Left ventricle myocardium inferior (tissue), 1 donor: ENCODE measurements at regions not wholly inside any gene's neighbourhood (a gene's known extent, or its start where the extent isn't known, plus 50 kb on each side); places are given as distances from the start of the nearest gene placed in this dataset.

ENCODE experiments used
- DNase-seq: peaks from one replicate; pipeline ENCODE4 v3.0.0-alpha.2; 2020
- H3K27ac ChIP-seq: fragments of 200-600 bp; replicated peaks from 2 replicates; pipeline ENCODE4 v1.8.0; 2021
- H3K27me3 ChIP-seq: fragments of 200-600 bp; 2 replicates; pipeline ENCODE4 v1.8.0; 2021; ENCODE audit warnings: low read depth
- H3K36me3 ChIP-seq: fragments of 200-600 bp; 2 replicates; pipeline ENCODE4 v1.8.0; 2021
- H3K4me1 ChIP-seq: fragments of 200-600 bp; 2 replicates; pipeline ENCODE4 v1.8.0; 2021
- H3K4me3 ChIP-seq: fragments of 200-600 bp; 2 replicates; pipeline ENCODE4 v1.8.0; 2021; ENCODE audit warnings: mild to moderate bottlenecking, moderate library complexity
- H3K9me3 ChIP-seq: fragments of 200-600 bp; replicated peaks from 2 replicates; pipeline ENCODE4 v1.8.0; 2021
- intact Hi-C: fragments of 100-400 bp; cut with micrococcal nuclease; formaldehyde crosslinking; loops from one replicate; pipeline ENCODE4 v1.11.0; 2022
- TF ChIP-seq, protein P1 (sequence below): fragments of 200-600 bp; IDR thresholded peaks from 2 replicates; pipeline ENCODE4 v1.8.0; 2021; ENCODE audit warnings: antibody characterized with exemption, mild to moderate bottlenecking, borderline replicate concordance
- donor health status: DM: no; HTN: yes; CAD: no; lungs with severe emphysema.

DNA sequence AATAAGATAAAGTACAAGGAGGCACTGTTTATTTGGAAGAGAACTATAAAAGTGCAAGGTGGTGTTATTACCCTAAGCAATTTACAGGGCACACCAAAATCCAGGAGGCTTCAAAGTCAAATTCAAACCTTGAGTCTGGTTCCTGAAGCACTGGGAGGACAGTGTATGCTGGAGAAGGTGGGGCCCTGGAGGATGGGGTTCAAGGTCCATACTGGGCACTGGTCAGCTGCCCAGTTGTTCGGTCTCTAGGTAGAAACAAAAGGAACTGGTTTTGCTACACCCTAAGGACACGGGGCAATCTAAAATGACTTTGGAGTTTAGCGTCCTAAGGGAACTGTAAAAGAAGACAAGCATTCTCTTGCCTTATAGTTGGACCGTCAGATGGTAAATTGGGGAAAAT lies 78.4 kb upstream of the ELMO1 start:
- Histone ChIP-seq H3K9me3 (no peaks in the 10 kb centered on the region), H3K36me3 (no peaks in the 10 kb centered on the region), H3K4me1 (no peaks in the 10 kb centered on the region), H3K4me3 (no peak overlapping the region), H3K27ac (no peak overlapping the region), H3K27me3 (no peaks in the 10 kb centered on the region)
- TF ChIP-seq, protein P1, sequence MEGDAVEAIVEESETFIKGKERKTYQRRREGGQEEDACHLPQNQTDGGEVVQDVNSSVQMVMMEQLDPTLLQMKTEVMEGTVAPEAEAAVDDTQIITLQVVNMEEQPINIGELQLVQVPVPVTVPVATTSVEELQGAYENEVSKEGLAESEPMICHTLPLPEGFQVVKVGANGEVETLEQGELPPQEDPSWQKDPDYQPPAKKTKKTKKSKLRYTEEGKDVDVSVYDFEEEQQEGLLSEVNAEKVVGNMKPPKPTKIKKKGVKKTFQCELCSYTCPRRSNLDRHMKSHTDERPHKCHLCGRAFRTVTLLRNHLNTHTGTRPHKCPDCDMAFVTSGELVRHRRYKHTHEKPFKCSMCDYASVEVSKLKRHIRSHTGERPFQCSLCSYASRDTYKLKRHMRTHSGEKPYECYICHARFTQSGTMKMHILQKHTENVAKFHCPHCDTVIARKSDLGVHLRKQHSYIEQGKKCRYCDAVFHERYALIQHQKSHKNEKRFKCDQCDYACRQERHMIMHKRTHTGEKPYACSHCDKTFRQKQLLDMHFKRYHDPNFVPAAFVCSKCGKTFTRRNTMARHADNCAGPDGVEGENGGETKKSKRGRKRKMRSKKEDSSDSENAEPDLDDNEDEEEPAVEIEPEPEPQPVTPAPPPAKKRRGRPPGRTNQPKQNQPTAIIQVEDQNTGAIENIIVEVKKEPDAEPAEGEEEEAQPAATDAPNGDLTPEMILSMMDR: no peak
- intact Hi-C loops: no loop called here
- no peak for DNase-seq

DNA sequence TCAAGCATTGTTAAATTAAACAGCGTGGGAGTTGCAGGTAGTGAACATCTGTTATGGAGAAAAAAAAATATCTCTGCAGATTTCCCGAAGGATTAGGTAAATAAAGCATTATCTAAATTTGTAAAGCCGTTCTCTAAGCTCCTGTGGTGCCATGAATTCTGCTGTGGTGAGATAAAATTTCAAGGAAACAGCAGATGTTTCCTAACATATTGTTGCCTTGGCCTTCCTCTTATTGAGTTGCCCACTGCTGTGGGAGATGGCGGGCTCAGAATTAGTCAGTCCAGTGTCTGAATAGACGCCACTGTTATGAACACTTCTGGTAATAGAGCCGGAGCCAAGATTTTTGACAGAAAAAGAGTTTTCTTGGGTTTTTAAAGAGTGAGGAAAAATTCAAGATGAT lies 82.6 kb upstream of the ELMO1 start:
- TF ChIP-seq, protein P1: no peak
- DNase-seq: no peak
- intact Hi-C loops: no loop called here

DNA sequence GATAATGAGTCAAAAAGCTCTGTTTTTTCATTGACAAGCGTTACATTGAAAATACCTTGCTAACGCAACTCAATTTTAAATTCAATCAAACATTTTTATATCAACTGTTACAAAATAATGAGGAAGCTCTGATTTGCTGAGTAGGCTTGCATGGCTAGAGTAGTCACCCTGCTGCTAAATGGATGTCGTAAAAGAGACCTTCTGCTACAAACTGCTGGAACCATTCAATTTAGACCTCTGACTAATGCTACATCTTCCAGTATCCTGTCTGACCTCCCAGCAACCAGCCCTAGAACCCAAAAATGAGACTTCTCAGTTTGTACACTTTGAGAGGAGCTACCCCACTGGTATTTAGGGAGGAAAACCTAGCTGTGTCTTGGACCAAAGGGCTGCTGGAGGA lies 84.0 kb upstream of the ELMO1 start:
- no peaks in the 10 kb centered on the region for H3K36me3 ChIP-seq
- H3K27me3 ChIP-seq: no peaks in the 10 kb centered on the region
- TF ChIP-seq, protein P1: no peak
- no peak overlapping the region for H3K27ac ChIP-seq
- H3K9me3 ChIP-seq: no peaks in the 10 kb centered on the region
- no peaks in the 10 kb centered on the region for H3K4me1 ChIP-seq
- H3K4me3 ChIP-seq: no peak overlapping the region
- no peak for DNase-seq
- intact Hi-C loops: no loop called here

More for the DNA sequence above, 82.6 kb upstream of the ELMO1 start:
- Histone ChIP-seq H3K4me1 (no peaks in the 10 kb centered on the region), H3K27ac (no peak overlapping the region), H3K27me3 (no peaks in the 10 kb centered on the region), H3K36me3 (no peaks in the 10 kb centered on the region), H3K4me3 (no peak overlapping the region), H3K9me3 (no peaks in the 10 kb centered on the region)

DNA sequence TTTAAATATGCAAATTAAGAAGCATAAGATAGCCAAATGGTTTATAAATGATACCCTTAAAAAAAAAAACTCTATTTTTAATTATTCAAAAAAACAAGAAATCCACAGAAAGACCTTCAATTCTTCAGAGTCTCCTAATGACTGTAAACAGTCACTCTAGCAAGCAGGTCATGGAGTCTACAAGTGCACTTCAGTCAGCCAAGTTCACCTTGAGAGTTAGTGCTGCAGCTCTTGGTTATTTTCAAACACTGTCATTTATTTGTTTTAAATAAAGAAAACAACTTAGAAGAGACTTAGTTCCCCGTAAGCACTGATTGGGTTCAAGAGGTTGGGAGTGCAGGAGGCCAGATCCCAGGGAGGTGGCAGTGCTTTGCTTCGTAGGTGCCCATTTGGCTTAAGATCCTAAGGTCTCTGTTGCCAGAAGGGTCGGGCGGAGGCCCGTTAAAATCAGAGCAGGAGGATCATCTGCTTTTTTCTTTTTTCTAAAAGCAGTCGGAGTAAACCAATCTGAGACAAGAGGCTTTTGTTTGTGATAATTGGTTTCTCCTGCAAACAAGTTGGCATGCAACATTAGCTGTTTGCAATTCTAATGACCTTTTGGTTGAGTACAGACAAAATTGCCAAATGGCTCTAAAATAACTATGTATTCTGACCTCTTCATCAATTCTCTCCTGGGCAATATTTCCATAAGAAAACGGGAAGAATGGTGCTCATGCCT lies 86.4 kb upstream of the ELMO1 start:
- Histone ChIP-seq H3K36me3 (no peaks in the 10 kb centered on the region), H3K4me1 (no peaks in the 10 kb centered on the region), H3K4me3 (no peak overlapping the region), H3K9me3 (no peaks in the 10 kb centered on the region), H3K27ac (no peak overlapping the region), H3K27me3 (no peaks in the 10 kb centered on the region)
- intact Hi-C loops: no loop called here
- DNase-seq: no peak
- TF ChIP-seq, protein P1: no peak

DNA sequence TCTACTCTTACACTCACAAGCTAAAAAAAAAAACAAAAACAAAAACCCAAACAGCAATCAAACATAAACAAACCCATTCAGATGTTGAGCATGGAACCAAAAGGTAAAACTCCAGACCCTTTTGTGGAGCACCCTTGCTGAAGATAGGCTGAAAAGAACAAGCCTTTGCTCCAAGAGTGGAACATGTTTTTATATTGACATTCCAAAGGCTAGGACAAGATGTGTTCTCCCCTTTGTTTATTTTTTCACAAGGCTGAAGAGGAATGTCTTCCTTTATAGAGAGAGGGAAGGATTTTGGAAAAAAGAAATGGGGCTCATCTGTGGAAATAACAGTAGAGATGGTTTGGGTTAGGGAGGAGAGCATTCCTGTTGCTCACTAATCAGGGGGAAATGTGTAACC lies 87.2 kb upstream of the ELMO1 start:
- Histone ChIP-seq H3K27me3 (no peaks in the 10 kb centered on the region), H3K4me1 (no peaks in the 10 kb centered on the region), H3K9me3 (no peaks in the 10 kb centered on the region), H3K27ac (no peak overlapping the region), H3K4me3 (no peak overlapping the region), H3K36me3 (no peaks in the 10 kb centered on the region)
- TF ChIP-seq, protein P1: no peak
- no peak for DNase-seq
- intact Hi-C loops: no loop called here

DNA sequence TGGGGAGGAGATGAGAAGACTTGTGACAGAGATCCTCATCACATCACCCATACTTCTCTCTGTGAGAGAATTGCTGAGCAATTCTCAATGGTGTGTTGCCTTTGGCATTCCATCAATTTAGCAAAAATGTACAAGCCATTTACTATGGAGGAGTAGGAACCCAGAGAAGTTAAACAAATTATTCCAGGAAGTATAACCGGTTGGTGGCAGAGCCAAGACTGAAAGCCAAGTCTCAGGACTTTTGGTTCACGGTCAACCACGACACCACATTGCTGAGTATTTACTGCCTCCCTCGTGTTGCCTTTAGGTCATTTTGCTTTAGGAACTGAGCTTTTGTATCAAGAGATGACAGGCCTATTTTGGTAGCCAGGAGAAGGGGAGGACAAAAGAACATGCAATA lies 88.0 kb upstream of the ELMO1 start:
- H3K4me1 ChIP-seq: no peaks in the 10 kb centered on the region
- H3K27ac ChIP-seq: no peak overlapping the region
- H3K9me3 ChIP-seq: no peaks in the 10 kb centered on the region
- no peak overlapping the region for H3K4me3 ChIP-seq
- intact Hi-C loops: no loop called here
- H3K27me3 ChIP-seq: no peaks in the 10 kb centered on the region
- DNase-seq: no peak
- TF ChIP-seq, protein P1: no peak
- no peaks in the 10 kb centered on the region for H3K36me3 ChIP-seq
